ENCODE measurements at regions not wholly inside any gene's neighbourhood (a gene's known extent, or its start where the extent isn't known, plus 50 kb on each side); places are given as distances from the start of the nearest gene placed in this dataset.
A peak's percentile ranks its signal among the peaks of the same experiment; 100 is the strongest.

DNA sequence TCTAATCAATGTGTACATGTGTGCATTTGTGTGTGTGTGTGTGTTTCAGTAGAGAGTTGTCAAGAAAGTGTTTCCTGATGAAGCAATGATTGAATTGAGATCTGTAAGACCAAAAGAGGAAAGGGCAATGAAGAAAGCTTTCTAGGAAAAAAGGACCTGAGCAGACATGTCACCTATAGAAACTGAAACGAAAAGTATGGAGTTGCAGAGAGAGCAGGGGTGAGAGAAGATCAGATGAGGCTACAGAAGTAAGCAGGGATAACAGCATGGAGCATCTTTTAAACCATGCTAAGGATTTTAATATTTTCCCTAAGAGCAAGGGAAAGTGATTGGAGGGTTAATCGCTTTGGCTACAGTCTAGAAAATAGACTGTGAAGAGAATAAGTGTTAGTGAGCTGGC is 1459.4 kb upstream of the TENM4 start:
- no peak for DNase-seq

DNA sequence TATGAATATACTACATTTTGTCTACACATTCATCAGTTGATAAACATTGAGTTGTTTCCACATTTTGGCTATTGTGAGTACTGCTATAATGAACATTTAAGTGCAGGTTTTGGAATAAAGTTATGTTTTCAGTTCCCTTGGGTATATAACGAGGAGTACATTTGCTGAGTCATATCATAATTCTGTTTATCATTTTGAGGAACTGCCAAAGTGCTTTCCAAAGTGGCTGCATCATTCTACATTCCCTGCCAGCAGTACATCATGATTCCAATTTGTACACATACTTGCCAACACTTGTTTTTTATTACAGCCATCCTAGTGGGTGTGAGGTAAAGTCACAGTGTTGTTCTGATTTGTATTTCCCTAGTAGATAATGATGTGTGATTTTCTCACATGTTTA is 1458.6 kb upstream of the TENM4 start:
- DNase-seq = no peak

DNA sequence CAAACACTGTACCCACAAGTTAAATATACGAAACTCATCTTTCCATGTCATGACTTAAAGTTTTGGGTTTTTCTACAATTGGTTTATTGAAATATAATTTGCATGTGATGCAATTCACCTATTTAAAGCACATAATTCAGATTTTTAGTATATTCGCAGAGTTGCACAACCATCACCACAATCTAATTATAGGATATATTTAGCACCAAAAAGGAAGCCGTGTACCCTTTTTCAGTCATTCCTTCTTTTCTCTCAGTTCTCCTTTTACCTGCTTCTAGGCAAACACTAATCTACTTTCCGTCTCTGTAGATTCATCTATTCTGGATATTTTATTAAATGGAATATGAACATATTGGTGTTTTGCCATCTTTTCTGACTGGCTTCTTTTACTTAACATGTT is 1458.1 kb upstream of the TENM4 start:
- no peak for DNase-seq

DNA sequence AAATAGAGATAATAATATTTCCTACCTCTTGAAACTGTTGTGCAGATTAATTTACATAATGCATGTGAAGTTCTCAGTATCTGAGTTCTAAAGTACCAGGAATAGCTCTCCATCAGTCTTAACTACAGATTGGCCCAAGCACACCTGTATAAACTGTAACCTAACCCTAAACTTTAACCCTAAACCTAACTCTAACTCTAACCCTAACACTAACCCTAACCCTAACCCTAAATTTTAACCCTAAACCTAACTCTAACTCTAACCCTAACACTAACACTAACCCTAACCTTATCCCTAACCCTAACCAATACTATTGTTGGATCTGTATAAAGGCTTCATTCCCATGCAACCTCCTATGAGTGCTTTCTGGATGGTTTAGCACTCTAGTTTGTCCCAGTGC is 1445.9 kb upstream of the TENM4 start:
- DNase-seq = no peak

DNA sequence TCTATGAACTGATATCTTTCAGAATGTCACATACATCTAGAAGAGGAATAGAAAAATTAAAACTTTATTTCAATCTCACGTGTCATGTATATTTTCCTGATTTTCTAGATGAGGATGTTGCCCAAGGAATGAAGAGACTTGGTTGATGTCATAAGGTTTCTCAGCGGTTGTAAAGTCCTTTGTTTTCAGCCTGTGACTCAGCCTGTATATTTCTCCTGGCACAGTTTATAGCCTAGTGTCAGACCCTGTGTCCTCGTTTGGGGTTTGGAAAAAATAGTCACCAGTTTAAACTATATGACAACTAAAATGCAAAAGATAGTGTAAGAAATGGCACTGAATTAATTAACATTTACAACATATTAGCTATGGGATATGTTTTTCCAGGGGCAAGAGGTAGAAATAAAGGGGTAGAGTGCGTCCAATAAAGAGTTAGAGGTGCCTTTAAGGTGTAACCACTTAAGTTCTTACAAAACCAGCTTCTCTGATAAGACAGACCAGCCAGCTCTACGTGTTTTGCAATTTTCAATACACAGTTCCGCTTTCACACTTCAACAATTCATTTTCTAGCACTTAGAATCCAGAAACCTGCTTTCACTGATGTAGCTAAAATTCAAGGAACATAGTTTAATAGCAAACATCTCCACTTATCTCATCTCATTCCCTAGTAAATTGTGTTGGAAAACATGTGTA is 1432.6 kb upstream of the TENM4 start:
- DNase-seq = no peak

DNA sequence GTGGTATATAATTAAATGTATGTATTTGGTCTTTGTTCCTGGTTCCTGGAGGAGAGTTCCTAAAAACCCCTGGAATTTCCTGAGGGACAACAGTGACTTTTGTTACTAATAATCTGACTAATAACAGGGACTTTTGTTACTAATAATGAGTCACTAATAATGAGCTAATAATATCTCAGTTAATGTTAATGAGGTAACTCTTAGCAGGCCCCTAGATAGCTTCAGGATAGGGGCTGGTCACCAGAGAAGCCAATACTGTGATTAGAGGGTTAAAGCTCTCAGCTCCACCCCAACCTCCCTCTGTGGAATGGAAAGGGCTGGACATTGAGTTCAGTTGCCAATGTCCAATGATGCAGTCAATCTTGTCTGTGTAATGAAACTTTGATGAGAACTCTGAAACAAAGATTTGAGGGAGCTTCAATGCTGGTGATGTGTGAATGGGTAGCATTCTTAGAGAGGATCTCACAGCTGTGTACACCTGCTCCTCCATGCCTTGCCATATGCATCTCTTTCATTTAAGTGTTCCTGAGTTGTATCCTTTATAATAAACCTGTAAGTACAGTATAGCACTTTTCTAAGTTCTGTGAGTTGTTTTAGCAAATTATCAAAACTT is 1431.4 kb upstream of the TENM4 start:
- no peak for DNase-seq

DNA sequence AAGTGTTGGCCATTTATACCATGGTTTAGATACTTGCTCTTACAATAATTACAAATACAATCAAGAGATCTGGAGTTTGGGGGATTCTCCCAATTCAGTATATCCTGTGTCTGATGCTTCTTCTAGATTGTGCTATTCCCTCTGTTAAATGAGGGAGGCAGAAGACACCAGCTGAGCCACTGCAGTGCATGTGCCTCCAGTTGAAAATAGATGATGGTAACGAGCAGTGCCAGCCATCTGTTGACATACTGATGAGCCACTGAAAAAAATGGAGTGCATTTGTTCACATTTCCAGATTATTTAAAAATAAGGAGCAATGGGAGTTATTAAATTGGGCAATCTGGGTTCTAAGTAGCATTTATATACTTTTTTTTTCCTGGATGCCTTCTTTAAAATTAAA is 1428.0 kb upstream of the TENM4 start:
- no peak for DNase-seq

DNA sequence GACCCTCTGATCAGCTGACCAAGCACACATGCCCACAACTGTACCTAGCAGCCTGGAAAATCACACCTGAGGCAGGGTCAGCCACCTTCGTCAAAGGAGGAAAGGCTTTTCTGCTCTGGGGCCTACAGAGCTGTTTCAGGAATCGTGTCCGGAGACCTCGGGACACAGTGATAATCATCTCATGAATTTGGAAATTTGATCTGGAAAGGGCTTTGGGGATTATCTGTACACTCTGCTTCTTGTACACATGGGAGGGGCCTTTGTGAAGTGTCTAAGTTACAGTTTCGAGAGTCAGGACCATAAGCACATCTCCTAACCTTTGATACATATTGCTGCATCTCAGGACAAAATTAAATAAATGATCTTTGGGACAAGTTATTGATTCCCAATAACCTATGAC is 1421.2 kb upstream of the TENM4 start:
- no peak for DNase-seq

DNA sequence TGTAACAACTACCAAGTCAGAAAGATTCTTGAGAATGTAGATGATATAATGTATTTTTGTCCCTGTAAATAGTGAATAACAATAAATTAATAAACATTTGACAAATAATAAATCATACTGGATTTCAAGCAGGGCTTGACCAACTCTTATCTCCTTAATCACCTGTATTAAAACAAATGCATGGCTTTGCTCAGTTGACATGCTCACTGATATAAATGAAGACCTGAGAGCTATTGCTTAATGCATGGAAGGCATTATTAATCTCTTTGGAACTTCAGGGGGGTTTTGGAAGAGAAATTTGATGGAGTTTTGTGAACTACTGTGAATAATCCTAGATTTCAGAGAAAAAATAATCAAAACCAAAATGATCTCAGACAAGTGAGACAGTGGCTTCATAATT is 1420.4 kb upstream of the TENM4 start:
- no peak for DNase-seq

DNA sequence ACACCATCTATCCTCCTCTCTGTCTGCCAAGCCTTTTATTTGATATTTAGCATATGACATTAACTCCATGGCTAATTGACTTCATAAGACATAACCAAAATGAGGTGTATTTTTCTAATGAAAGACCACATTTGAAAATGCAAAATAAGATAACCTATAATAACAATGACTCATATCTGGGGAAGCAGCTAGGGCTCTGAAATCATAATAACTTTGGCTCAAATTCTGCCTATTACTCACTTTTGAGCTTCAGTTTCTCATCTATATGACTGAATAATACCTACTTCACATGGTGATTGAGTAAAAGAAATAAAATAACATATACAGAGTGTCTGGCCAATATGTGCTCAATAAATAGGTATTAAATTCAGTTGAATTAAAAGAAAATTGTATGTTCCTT is 1419.8 kb upstream of the TENM4 start:
- no peak for DNase-seq

DNA sequence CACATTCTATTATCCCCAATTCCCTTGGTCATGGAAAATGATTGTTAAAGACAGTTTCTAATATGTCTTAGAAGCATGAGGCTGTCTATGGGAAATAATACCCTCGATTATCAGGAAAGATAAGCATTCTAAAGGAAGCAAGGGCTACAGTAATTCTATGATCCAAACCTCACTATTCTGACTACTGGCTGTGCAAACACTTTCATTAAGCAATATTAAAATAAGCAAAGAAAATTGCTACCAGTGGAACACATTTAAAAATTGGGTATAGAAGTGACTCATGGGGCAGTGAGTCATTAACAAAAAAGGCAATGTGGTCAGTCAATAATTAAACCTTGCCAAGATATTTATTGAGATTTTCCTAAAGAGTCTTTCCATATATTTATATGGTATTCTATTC is 1415.2 kb upstream of the TENM4 start:
- no peak for DNase-seq

DNA sequence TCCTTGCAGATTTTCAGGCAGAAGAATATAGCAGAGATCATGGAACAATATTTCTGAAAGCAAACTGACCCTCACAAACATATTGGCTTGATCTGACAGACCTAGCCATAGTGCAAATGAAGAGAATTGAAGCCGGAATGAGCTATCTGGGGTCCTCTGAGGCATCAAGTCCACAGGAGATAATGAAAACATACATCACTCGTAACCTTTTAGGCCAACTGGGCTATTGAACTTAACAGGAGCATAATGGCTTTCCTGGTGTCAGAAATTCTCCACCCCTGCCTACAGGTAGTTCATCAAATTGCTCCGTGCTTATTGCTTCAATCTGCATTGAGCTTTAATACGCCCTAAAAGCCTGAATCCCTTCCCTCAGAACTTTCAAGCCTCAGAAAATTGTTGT is 1414.6 kb upstream of the TENM4 start:
- no peak for DNase-seq

DNA sequence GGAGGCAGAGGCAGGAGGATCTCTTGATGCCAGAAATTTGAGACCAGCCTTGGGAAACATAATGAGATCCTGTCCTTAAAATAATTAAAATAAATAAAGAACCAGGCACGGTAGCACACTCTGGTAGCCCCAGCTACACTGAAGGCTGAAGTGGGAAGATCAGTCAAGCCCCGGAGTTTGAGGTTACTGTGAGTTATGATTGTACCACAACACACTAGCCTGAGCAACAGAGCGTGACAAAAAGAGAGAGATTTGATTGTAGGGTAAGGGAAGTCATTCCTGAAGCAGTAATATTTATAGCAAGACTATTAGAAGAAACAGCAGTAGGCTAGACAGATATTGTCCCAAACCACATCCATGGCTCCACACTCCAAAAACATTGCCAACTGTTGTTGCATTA is 1408.4 kb upstream of the TENM4 start:
- DNase-seq = no peak

DNA sequence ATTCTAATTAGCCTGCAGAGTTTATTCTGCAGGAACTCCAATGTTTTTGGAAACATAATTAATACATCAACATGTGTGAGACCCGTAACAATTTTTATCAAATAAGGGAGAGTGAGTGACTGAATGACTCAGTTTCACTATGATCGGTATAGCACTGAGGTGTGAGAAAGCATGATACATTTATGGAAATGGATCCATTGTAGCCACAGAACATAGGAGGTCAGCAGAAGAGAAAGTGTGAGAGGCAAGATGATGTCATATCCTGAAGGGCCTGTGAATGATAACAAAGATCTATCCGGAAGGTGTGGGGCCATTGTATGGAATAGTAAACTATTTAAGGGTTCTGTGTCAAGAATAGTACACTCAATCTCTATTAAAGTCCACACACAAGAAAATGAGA is 1406.1 kb upstream of the TENM4 start:
- DNase-seq = no peak

DNA sequence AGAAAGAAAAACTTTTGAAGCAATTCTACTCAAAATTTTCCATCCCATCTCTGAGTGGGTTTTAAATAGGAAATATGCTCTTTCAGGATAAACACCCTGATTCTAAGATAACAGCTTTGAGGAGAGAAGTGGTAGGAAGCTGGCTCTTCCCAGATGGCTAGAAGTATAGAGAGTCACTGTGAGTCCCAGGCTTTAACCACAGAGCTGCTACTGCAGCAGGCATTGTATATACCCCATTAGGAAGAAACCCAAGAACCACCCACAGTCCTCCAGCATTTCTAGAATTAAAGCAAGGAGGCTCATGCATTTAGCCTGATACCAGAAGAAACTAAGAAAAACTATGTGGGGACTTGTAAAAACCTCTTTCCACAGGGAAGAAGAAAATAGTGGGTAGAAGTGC is 1405.6 kb upstream of the TENM4 start:
- DNase-seq = no peak

DNA sequence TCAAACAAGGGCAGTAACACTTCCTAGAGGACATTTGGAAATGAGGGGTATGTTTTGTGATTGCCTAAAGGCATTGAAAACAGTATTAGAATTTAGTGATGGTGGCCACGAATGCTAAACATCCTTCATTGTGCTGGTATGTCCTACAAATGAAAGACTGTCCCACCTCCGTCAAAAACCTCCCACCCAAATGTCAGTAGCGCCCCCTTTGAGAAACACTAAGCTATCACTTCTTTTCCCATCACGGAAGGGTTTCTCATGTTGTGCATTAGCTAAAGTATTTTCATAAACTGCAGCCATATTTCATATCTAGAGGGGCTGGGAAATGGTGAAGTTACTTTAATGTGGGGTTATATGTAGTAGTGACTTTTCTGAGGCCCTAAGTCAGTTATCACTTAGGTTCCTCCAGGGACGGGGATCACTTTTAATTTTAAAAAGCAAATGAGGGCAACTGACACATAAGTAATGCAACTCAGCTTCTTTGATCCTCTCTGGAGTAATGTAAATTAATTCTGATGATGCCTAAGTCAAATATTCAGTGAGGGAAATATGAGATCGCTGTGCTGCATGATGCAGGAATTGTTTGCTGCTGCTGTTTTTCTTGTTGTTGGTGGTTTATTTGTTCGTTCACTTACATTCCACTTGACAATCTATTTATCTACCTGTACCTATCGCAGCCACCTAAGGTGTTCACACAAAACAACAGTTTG is 1403.4 kb upstream of the TENM4 start:
- peak in 1 of 2 experiments; percentile 1 for DNase-seq

DNA sequence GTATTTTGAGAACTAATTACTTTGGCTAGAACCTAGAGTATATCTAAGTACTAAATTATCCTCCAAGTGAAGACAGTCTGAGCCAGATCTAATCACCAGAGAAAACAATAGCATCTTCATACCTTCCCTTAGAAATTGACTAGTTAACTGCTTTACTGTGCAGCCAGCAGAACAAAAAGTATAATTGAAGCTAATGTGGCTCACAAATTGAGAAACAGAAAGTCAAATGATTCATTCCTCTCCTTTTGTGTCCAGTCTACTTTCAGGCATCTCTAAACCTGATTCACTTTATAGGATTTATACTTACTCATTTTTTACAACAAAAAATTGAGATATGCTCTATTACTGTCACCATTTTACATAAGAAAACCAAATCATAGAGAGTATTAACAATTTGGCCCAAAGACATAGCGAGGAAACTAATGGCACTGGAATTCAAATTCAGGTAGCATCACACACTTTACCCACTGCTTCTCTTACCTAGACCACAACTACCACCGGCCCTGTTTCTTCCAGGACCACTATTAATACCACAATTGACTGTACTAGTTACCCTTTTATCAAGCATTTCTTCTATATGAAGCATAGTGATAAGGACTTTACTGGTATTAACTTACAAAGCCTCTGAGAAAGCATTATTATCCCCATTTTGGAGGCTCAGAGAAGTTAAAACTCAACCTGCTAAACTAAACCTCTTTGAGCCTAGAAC is 1402.6 kb upstream of the TENM4 start:
- DNase-seq = no peak

DNA sequence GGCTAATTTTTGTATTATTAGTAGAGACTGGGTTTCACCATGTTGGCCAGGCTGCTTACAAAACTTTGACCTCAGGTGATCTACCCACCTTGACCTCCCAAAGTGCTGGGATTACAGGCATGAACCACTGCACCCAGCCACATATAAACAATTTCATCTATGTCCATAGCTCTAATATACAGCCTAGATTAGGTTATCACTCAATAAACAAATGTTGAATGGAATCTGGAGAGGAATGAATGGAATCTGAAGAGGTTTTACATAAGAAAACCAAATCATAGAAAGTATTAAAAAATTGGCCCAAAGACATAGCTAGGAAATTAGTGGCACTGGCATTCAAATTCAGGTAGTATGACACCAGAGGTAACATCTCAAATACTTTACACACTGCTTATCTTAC is 1401.4 kb upstream of the TENM4 start:
- no peak for DNase-seq

DNA sequence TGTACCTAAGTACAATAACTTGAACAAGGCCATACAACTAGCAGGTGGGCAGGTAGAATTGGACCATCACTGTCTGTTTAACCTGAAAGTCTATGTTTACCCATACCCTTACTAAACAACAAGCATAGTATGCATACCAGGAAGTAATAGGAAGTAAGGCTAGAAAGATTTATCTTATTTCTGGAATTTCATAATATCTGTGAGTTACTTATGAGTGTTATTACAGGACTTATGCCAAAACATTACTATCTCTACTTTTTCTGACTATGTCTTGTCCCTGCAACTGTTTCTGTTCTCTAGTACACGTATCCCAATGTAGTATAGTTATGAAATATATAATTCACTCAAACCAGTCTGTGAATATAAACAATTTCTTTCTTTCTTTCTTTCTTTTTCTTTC is 1400.8 kb upstream of the TENM4 start:
- no peak for DNase-seq

DNA sequence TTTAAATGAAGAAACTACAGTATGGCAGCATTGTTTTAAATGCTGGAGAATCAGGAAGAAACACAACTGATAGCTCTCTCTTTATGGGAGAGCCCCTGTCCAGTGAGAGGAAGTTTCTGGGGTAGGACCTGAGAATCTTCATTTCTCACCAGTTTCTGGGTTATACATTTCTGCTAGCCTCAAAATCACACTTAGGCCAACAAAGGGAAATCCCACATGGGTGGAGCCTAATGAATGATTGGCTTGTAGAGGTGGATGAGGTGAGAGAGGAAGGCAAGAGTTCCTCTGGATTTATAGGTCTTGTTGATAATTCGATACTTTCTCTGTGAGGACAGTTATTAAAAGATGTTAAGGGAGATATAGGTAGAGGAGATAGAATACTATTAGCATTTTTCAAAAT is 1397.3 kb upstream of the TENM4 start:
- no peak for DNase-seq

DNA sequence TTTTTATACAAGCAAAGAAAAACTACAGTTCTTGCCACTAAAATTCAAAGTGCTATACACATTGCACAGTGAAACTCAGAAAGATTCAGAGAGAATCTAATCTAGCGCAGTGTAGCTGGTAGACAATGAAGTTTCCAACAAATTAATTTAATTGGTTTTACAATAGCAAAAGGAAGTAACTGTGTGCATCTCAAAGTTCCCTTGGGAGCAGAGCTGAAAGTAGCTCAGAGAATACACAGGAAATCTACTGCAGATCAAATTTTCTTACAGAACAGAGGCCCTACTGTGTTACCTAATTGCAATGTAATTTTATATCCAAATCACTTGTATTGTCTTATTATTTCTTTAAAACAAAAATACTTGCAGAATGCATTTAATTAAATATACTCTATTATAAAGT is 1396.2 kb upstream of the TENM4 start:
- no peak for DNase-seq

DNA sequence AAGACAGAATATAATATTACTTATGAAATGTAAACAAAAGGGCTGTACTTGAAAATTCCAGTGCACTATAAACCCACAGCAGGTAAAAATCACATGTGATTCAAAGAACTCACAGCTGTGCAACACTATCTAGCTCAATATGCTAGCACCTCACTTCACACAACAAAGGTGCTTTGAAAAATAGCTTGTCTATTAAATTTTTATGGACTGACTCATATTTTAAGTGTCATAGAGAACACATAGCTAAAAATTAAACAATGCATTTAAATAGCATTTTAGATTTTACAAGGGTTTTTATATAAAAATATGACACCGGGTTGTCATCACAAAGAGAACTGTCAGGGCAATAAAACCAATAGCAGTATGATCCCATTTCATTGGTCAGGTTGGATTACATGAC is 1390.5 kb upstream of the TENM4 start:
- no peak for DNase-seq

DNA sequence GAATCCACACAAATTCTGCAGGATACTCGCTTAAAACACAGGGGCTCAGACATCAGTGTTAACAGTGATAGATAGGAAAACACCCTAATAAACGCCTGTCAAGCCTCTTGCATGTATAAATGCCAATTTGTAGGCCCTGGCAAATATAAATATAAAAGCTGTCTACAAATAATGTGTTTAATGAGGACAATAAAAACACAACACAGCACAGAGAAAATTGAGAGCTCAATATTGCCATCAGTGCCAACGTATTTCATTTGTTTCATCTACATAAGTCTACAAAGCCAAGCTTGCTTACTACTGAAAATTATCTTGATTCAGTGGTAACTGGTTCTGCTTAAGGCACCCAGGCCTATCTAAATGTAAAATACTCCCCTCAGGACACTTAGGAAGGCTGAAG is 1387.0 kb upstream of the TENM4 start:
- DNase-seq = no peak

DNA sequence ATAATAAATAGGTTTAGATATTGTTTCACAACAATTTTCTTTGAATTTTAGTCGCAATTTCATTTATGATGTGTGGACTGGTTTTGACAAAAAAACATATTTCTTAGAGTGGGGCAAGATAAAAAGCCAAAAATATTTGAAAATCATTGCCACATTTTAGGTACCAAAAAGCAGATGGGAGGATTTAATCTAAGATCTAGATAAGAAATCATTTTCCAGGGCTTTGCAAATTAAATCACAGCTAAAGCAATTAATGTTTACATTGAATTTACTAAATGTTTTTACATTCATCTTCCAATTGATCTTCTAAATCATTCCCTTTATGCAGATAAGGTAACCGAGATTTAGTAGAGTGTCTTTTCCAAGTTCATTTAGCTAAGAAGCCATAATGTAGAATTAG is 1386.0 kb upstream of the TENM4 start:
- DNase-seq = no peak

Measured in NCI-H526 (cell line).